Calu3 (cell line): ENCODE measurements at regions not wholly inside any gene's neighbourhood (a gene's known extent, or its start where the extent isn't known, plus 50 kb on each side); places are given as distances from the start of the nearest gene placed in this dataset.
A peak's percentile ranks its signal among the peaks of the same experiment; 100 is the strongest.

Experiments
- BruUV-seq: library from RNA; stranded (reverse); fragments of 400-500 nt; replicated peaks from 2 replicates; lab custom pipeline; 2021; lab: Mats Ljungman, UMichigan
- CTCF ChIA-PET: fragments of 300-600 bp; sonication (Branson Sonifier 250); formaldehyde crosslinking; loops from one replicate; lab custom pipeline; 2022; ENCODE audit warnings: antibody characterized with exemption; lab: Charles Lee
- DNase-seq: peaks from one replicate; pipeline ENCODE4 v3.0.0; 2022
- H3K27ac Mint-ChIP-seq: one replicate; pipeline ENCODE4 v1.8.0; 2022; ENCODE audit warnings: mixed read lengths; ENCODE audit not compliant: unreplicated experiment
- H3K27me3 Mint-ChIP-seq: one replicate; pipeline ENCODE4 v1.8.0; 2022; ENCODE audit warnings: mixed read lengths; ENCODE audit not compliant: unreplicated experiment
- H3K36me3 Mint-ChIP-seq: one replicate; pipeline ENCODE4 v1.8.0; 2022; ENCODE audit warnings: mild to moderate bottlenecking, moderate library complexity, mixed read lengths; ENCODE audit not compliant: insufficient read depth, unreplicated experiment
- H3K4me1 Mint-ChIP-seq: one replicate; pipeline ENCODE4 v1.8.0; 2022; ENCODE audit warnings: mild to moderate bottlenecking, low read depth, mixed read lengths; ENCODE audit not compliant: unreplicated experiment
- H3K4me3 Mint-ChIP-seq: one replicate; pipeline ENCODE4 v1.8.0; 2022; ENCODE audit warnings: mild to moderate bottlenecking, low read depth, moderate library complexity, mixed read lengths; ENCODE audit not compliant: unreplicated experiment
- H3K9me3 Mint-ChIP-seq: one replicate; pipeline ENCODE4 v1.8.0; 2022; ENCODE audit warnings: low read depth, mixed read lengths; ENCODE audit not compliant: unreplicated experiment
- intact Hi-C: fragments of 100-400 bp; cut with micrococcal nuclease; formaldehyde crosslinking; loops from one replicate; pipeline ENCODE4 v1.10.0; 2022; ENCODE audit not compliant: unreplicated experiment
- TF ChIP-seq, protein P1 (sequence below): fragments of 200-600 bp; IDR thresholded peaks from one replicate; pipeline ENCODE4 v1.8.0; 2022; ENCODE audit warnings: antibody characterized with exemption; ENCODE audit not compliant: unreplicated experiment

DNA sequence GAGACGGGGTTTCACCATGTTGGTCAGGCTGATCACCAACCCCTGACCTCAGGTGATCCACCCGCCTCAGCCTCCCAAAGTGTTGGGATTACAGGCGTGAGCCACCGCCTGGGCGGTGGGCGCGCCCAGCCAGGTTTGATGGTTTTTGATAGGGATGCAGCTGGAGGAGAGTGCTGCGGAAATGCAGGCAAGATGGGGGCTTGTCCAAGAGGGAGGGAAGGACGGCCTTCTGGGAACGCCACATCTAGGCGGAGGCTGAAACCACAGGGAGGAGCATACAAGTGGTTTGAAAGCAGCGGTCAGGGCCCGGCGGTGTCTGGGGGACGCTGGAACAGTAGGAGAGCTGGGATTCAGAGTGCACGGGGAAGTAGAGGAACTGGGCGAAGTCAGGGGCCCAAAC lies 134.6 kb downstream of the VRK1 start:
- TF ChIP-seq, protein P1, sequence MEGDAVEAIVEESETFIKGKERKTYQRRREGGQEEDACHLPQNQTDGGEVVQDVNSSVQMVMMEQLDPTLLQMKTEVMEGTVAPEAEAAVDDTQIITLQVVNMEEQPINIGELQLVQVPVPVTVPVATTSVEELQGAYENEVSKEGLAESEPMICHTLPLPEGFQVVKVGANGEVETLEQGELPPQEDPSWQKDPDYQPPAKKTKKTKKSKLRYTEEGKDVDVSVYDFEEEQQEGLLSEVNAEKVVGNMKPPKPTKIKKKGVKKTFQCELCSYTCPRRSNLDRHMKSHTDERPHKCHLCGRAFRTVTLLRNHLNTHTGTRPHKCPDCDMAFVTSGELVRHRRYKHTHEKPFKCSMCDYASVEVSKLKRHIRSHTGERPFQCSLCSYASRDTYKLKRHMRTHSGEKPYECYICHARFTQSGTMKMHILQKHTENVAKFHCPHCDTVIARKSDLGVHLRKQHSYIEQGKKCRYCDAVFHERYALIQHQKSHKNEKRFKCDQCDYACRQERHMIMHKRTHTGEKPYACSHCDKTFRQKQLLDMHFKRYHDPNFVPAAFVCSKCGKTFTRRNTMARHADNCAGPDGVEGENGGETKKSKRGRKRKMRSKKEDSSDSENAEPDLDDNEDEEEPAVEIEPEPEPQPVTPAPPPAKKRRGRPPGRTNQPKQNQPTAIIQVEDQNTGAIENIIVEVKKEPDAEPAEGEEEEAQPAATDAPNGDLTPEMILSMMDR, result no peak
- intact Hi-C loops, result no loop called here
- no peak for DNase-seq
- H3K4me1 Mint-ChIP-seq, result no peaks in the 10 kb centered on the region
- CTCF ChIA-PET, result interaction anchor here (0.6 kb wide), 1 partner anchor 14 kb away, joined by 3 read pairs; no protein-coding TSS in a partner anchor
- H3K4me3 Mint-ChIP-seq, result no peak overlapping the region
- H3K9me3 Mint-ChIP-seq, result no peaks in the 10 kb centered on the region
- no TSS peak for BruUV-seq
- H3K27ac Mint-ChIP-seq, result no peak overlapping the region
- peaks cover 7% of the 10 kb centered on the region for H3K36me3 Mint-ChIP-seq
- H3K27me3 Mint-ChIP-seq, result no peaks in the 10 kb centered on the region

DNA sequence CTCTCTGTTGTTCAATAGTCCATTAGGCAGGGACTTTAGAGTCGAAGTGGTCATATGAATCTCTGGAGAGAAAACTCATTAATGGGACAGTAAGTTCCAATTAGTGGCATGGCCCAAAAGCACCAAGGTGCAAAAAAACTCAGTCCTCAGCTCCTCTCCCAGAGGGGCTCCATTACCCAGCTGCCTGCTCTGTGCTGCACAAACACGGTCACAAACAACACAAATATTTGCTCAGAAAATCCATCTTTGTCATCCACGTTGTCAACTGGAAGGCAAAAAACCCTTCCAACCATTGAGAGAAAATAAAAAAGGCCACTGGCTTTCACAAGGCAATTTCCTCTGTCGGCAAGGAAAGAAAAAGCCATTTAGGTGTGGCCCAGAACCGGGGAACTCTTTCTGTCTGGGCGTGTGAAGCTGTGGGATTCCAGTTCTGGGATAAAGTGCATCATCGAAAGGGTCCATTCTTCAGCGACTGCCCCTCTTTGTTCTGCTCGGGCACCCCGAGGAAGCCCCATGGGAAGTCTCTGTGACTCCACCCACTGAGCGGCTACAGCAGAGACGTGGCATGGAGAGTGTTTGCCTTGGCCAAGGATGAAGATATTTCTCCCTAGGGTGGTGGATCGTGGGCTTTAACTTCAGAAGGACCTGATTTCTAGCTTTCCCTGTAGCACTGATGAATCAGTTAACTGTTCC lies 137.6 kb downstream of the VRK1 start:
- no TSS peak for BruUV-seq
- H3K4me1 Mint-ChIP-seq, result no peaks in the 10 kb centered on the region
- peaks cover 7% of the 10 kb centered on the region for H3K36me3 Mint-ChIP-seq
- intact Hi-C loops, result no loop called here
- no peak overlapping the region for H3K4me3 Mint-ChIP-seq
- no peaks in the 10 kb centered on the region for H3K9me3 Mint-ChIP-seq
- no peak for DNase-seq
- H3K27ac Mint-ChIP-seq, result no peak overlapping the region
- no peaks in the 10 kb centered on the region for H3K27me3 Mint-ChIP-seq
- TF ChIP-seq, protein P1, result no peak
- CTCF ChIA-PET, result no interaction called here

DNA sequence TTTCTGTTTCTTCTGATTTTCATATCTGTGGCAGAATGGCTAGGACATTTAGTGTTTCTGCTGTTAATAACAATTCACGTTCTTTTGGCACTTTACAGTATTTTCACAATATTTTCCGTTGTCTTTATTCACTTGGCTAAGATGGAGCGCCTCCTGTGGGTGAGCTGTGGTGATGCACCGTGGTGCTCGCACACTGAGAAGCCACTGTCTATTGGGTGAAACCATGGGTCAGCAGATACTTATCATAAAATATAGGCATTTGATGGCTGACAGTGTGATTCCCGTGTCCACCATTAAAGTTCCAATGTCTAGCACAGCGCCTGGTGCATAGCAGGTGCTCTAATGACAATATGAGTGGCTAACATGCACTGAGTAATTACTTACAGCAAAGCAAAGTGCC lies 141.8 kb downstream of the VRK1 start:
- no peaks in the 10 kb centered on the region for H3K27me3 Mint-ChIP-seq
- TF ChIP-seq, protein P1, result peak; percentile 31
- H3K4me1 Mint-ChIP-seq, result no peaks in the 10 kb centered on the region
- no peak overlapping the region for H3K4me3 Mint-ChIP-seq
- intact Hi-C loops, result no loop called here
- H3K27ac Mint-ChIP-seq, result no peak overlapping the region
- BruUV-seq, result no TSS peak
- no peaks in the 10 kb centered on the region for H3K9me3 Mint-ChIP-seq
- H3K36me3 Mint-ChIP-seq, result no peaks in the 10 kb centered on the region
- no peak for DNase-seq
- CTCF ChIA-PET, result no interaction called here

DNA sequence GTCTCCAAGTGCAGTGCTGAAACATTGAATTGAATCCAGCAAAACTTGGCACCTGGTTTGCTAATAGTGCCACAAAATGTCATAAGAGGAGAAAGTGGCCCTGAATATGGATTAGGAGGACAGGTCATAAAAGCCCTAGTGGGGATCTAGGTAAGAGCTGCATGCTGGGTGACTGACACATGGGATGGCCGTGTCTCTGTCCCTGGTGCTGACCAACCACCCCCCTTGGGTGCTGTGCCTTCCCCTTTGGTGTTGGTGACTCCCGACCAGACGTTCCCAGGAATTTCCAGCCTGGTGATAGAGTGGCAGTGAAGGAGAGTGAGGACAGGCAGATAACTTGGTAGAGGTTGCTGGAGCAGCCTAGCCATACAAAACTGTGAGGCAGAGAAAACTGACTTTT lies 142.8 kb downstream of the VRK1 start:
- Mint-ChIP-seq H3K27ac (no peak overlapping the region), H3K27me3 (no peaks in the 10 kb centered on the region), H3K9me3 (no peaks in the 10 kb centered on the region), H3K4me3 (no peak overlapping the region), H3K36me3 (no peaks in the 10 kb centered on the region), H3K4me1 (no peaks in the 10 kb centered on the region)
- TF ChIP-seq, protein P1, result no peak
- intact Hi-C loops, result no loop called here
- no TSS peak for BruUV-seq
- DNase-seq, result no peak
- CTCF ChIA-PET, result no interaction called here
